Activated T-cell treated with anti-CD3 and anti-CD28 coated beads for 24 hours (primary cell): ENCODE measurements at regions not wholly inside any gene's neighbourhood (a gene's known extent, or its start where the extent isn't known, plus 50 kb on each side); places are given as distances from the start of the nearest gene placed in this dataset.
"Not testable (repeated sequence)": the region's sequence is repeated elsewhere in the genome, so short reads cannot be mapped to it uniquely, and the experiment has no call there.

Experiments used
- DNase-seq: peaks from one replicate; pipeline ENCODE4 v3.0.0-alpha.2; 2020; ENCODE audit warnings: low read depth

DNA sequence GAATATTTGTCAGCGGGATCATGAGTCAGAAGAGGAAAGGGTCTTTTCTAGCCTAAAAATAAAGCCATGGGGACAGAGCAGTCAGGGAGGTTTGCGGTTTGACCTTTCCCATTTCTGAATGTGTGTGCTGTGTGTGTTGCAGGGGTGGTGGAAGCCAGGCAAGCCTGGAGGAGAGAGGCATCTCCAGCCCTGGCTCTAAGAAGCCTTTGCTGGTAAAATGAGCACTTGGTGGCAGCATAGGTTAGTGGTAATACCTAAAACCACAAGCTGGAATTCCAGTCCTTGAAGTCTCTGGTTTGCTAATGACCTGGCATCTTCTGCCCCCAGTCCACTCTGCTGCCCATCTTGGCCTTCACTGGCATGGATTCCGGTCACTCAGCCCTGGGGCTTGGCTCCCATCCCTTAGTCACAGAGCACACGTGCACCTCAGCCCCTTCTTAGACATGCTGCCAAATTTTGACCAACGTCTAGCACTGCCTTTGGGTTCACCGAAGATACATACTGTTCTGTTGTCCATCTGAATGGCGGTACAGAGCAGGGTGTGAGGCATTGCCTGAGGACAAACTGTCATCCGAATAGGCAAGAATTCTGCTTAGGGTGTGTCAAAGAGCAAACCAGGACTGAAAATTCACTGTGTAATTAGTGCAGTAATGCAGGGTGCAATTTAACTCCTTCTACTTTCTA is 52.7 kb downstream of the KCNA5 start:
- DNase-seq = no peak

DNA sequence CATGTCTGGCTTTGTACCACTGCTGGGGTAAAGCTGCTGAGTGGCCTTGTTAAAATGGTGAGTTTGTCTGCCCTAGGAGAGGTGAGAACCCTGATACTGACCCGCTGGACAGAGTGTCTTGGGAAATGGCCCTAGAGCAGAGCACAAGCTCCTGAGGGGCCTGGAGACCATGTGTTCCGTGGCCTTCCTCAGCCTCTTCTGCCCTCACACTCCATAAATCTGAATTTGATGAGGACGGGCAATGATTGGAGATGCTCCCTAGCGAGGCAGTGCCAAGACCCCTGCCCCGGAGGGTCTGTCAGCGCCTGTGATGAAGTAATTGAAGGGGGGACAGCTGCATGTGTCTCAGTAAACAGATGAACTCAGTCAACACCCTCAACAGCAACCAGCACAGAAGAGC is 54.1 kb downstream of the KCNA5 start:
- DNase-seq = no peak

DNA sequence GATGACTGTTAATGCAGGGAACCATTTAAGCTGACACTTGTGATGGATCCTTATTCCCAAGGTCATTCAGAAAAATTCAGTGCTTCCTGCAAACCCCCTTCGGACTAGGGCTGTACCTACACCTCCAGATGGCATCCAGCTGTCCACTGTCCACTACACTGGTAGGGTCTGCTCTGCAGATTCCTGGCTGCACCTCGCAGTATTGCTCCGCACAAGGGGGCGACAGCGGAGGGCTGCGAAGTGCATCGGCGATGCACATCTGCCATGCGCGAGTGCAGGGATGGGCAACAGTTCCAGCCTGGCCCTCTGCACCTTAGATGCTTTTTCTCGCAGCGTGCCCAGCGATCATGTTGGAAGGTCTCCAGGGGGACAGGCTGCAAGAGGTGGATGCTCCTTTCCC is 55.5 kb downstream of the KCNA5 start:
- DNase-seq = no peak

- DNase-seq = no peak
These were observed 55.9 kb downstream of the KCNA5 start for GRCh38 chr12:5099591-5099990.

GRCh38 chr12:5101686-5102085 is 58.0 kb downstream of the KCNA5 start:
- DNase-seq = no peak

GRCh38 chr12:5102261-5102789 is 58.6 kb downstream of the KCNA5 start:
- DNase-seq = no peak

DNA sequence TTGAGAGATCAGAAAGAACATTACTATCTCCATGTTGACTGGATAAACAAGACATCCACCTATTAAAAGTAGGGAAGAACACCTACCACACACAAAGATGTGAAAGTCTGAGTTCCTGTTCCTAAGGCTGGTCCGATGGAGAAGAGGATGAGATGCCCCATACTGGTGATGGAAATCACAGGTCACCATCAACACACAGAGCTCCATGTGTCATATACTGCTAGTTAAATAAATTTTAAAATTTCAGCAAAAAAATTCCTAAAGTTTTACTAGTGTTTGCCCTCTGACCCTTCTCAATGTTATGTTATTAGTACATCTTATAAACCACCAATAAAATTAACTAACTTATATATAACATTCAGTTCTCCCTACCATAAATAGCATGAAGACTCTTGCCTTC is 59.1 kb downstream of the KCNA5 start:
- DNase-seq = no peak

GRCh38 chr12:5110345-5110744 is 66.7 kb downstream of the KCNA5 start:
- DNase-seq = no peak

- no peak for DNase-seq
These were observed 70.8 kb downstream of the KCNA5 start for GRCh38 chr12:5114436-5114835.

DNA sequence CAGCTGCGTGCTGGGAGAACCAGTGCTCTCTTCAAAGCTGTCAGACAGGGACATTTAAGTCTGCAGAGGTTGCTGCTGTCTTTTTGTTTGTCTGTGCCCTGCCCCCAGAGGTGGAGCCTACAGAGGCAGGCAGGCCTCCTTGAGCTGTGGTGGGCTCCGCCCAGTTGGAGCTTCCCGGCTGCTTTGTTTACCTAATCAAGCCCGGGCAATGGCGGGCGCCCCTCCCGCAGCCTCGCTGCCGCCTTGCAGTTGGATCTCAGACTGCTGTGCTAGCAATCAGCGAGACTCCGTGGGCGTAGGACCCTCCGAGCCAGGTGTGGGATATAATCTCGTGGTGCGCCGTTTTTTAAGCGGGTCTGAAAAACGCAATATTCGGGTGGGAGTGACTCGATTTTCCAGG is 78.1 kb downstream of the KCNA5 start:
- DNase-seq = not testable (repeated sequence)

DNA sequence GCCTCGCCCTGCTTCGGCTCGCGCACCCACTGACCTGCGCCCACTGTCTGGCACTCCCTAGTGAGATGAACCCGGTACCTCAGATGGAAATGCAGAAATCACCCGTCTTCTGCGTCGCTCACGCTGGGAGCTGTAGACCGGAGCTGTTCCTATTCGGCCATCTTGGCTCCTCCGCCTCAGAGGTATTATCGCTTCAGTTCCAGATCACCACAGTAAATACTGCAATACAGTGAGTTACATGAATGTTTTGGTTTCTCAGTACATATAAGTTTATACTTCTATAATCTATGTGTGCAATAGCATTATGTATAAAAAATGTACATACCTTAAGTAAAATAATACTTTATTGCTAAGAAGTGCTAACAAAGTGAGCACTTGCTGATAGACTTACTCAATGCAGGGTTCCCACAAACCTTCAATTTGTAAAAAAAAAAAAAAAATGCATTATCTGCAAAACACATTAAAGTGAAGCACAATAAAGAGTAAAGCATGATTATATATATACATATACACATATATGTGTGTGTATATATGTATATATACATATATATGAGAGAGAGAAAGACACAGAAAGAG is 78.7 kb downstream of the KCNA5 start:
- not testable (repeated sequence) for DNase-seq

DNA sequence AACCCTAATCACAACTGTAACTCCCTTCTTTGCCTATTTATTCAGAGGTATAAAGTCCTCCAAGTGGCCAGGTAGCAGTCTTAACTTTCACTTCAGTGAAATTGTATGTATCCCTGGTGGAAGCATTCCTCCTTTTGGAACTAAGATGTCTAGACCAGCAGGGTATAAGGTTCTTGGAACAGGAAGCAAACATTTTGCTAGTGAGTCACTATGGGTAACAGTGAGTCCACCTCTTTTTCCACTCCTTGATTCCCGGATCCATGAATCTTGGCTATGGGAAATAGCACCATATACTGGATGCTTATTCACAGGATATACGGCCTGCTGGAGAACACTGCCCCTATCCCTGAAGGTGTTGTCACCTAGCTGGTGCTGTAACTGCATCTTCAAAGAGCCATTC is 80.2 kb downstream of the KCNA5 start:
- no peak for DNase-seq

GRCh38 chr12:5124401-5124800 is 80.7 kb downstream of the KCNA5 start:
- no peak for DNase-seq

- DNase-seq = no peak
These were observed 91.3 kb downstream of the KCNA5 start for GRCh38 chr12:5134861-5135525.

- DNase-seq = no peak
These were observed 94.6 kb downstream of the KCNA5 start for GRCh38 chr12:5138256-5138655.

GRCh38 chr12:5138845-5139244 is 95.2 kb downstream of the KCNA5 start:
- no peak for DNase-seq

DNA sequence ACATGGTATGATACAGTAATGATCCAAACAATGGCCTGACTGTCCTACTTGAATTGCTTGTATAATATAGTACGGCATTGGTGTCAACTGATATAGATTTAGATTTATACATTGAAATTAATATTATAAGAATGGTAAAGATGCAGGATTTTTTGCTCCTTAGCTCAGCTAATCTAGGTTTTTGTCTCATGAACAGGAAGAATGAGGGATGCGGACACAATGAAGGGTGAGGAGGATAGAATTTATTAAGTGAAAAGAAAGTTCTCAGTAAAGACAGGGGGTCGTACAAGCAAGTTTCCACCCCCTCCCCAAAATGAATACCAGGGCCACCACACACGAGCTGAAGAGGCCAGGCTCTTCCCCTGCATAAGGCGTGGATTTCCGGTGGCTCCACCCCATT is 96.1 kb downstream of the KCNA5 start:
- DNase-seq = no peak

- no peak for DNase-seq
These were observed 96.5 kb downstream of the KCNA5 start for GRCh38 chr12:5140190-5140589.

DNA sequence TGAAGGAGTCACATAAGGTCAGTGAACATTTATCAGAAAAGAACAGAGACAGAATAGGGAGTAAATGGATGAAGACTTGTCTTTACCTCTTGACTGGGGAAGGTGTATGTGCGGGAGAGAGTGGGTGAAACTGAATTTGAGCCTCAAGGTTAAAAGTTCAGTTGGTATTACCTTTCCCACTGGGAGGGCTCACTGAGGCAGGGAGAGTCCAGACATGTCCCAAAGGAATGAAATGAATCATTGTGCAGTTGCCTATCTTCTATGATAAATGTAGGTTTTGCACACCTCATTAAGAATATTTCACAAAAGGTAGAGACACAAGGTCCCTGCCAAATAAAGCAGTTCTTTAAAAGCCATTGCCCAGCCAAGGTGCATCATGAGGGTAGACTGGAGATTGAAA is 105.2 kb downstream of the KCNA5 start:
- DNase-seq = no peak

- no peak for DNase-seq
These were observed 110.4 kb downstream of the KCNA5 start for GRCh38 chr12:5154091-5154490.

GRCh38 chr12:5155866-5156265 is 112.2 kb downstream of the KCNA5 start:
- DNase-seq = no peak

DNA sequence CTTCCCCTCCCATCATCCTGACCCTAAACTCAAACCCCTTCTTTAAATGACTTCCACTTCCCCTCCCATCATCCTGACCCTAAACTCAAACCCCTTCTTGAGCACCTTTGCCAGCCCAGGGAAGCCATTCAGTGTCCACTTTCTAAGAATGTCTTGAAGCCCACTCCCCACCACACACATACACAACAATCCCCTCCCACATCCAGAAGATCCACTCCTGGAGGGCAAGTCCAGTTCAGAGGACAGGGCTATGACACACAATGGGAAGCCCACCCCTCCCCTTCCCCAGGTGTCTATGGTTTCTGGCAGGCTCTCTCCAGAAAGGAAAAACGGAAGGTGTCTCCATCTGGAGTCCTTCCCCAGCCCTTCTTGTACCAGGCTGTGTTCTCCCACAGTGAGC is 117.1 kb downstream of the KCNA5 start:
- DNase-seq = no peak

GRCh38 chr12:5163661-5164060 is 120.0 kb downstream of the KCNA5 start:
- DNase-seq = no peak
